ENCODE measurements at regions not wholly inside any gene's neighbourhood (a gene's known extent, or its start where the extent isn't known, plus 50 kb on each side); places are given as distances from the start of the nearest gene placed in this dataset.

DNA sequence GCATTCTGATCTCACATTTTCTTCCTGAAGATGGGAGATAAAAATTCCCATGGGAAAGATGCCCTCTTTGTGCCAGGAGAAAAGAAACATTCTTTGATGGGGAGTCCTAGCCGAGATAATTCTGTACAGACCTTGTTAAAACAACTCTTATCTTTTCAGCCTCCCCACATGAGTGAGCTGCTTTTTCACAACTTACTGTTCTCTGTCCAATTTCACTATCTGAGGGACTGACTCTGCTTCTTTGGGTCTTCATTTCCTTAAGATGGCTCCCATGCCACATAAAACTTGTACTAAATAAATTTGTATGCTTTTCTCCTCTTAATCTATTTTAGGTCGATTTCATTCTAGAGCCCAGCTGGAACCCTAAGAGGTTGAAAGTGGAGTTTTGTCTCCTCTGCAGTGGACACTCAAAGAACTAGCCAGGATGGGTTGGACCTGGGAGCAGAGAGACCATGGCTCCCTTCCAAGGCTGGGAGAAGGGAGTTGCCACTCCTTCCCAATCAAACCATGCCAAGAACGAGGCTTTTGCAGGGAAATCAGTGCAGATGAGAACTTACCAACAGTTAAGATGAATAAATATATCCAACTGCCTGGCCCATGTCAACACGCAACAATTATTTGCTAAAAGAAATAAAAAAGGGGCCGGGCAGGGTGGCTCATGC, 285.8 kb upstream of the SULF2 start:
- TF ChIP-seq EP300 (IDR thresholded peaks at IDR 0.05), result no peak
- TF ChIP-seq POLR2A (IDR thresholded peaks at IDR 0.05; ENCODE audit: low read depth), result no peak
- TF ChIP-seq POLR2AphosphoS5 (IDR thresholded peaks at IDR 0.05), result no peak
- no peak for TF ChIP-seq CTCF (IDR thresholded peaks at IDR 0.05)
- no peak for DNase-seq (ENCODE audit: extremely low spot score)
- intact Hi-C loops (cut with DNase I), result no loop called here
- Histone ChIP-seq H3K4me3 (no peak overlapping the region), H3K36me3 (no peaks in the 10 kb centered on the region), H3K27ac (replicated peaks in 1 of 4) (no peak overlapping the region), H3K27me3 (no peaks in the 10 kb centered on the region), H3K4me1 (no peaks in the 10 kb centered on the region), H3K9me3 (no peaks in the 10 kb centered on the region)
- 82% methylated on average over 5 of the region's 5 CpGs for WGBS

DNA sequence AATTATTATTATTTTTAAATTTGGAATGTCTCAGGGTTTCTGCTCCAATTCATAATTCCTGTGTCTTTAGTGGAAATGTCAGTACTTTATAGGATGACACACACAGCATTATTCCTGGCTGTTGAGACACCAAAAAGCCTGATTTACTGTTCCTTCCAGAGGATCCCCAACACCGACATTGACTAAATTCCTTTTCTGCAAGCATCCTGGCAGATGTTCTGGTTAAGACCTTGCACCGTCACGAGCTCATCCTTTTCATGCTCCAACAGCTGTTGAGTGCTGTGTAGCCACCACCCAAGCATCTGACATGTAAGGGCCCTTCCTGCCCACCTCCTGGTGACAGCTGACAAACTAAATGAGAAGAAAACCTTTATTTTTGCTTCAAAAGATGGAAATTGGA, 284.3 kb upstream of the SULF2 start:
- no peak for TF ChIP-seq POLR2A (IDR thresholded peaks at IDR 0.05; ENCODE audit: low read depth)
- no peak for TF ChIP-seq CTCF (IDR thresholded peaks at IDR 0.05)
- no peak for TF ChIP-seq POLR2AphosphoS5 (IDR thresholded peaks at IDR 0.05)
- TF ChIP-seq EP300 (IDR thresholded peaks at IDR 0.05), result no peak
- H3K9me3 ChIP-seq, result no peaks in the 10 kb centered on the region
- H3K4me3 ChIP-seq, result no peak overlapping the region
- H3K4me1 ChIP-seq, result peaks cover 0 to 6% (median under 1%) of the 10 kb centered on the region in 4 donors
- intact Hi-C loops (cut with DNase I), result no loop called here
- no peaks in the 10 kb centered on the region for H3K27me3 ChIP-seq
- no peak for DNase-seq (ENCODE audit: extremely low spot score)
- H3K27ac ChIP-seq (replicated peaks in 1 of 4), result no peak overlapping the region
- H3K36me3 ChIP-seq, result no peaks in the 10 kb centered on the region
- WGBS, result 83% methylated on average over 3 of the region's 3 CpGs

- no peak overlapping the region for H3K4me3 ChIP-seq
- no peaks in the 10 kb centered on the region for H3K36me3 ChIP-seq
- 100% methylated on average over 3 of the region's 3 CpGs for WGBS
- no peak for DNase-seq (ENCODE audit: extremely low spot score)
- H3K27me3 ChIP-seq, result no peaks in the 10 kb centered on the region
- intact Hi-C loops (cut with DNase I), result no loop called here
- H3K4me1 ChIP-seq, result peaks cover 0 to 23% (median 7%) of the 10 kb centered on the region in 4 donors
- no peaks in the 10 kb centered on the region for H3K9me3 ChIP-seq
- no peak for TF ChIP-seq POLR2A (IDR thresholded peaks at IDR 0.05; ENCODE audit: low read depth)
- no peak for TF ChIP-seq POLR2AphosphoS5 (IDR thresholded peaks at IDR 0.05)
- no peak for TF ChIP-seq EP300 (IDR thresholded peaks at IDR 0.05)
- TF ChIP-seq CTCF (IDR thresholded peaks at IDR 0.05), result no peak
- H3K27ac ChIP-seq (replicated peaks in 1 of 4), result no peak overlapping the region
These were observed 281.6 kb upstream of the SULF2 start for GRCh38 chr20:48066851-48067250.

- Histone ChIP-seq H3K4me3 (no peak overlapping the region), H3K9me3 (no peaks in the 10 kb centered on the region), H3K4me1 (peaks cover 0 to 23% (median 7%) of the 10 kb centered on the region in 4 donors), H3K27ac (replicated peaks in 1 of 4) (no peak overlapping the region), H3K27me3 (no peaks in the 10 kb centered on the region), H3K36me3 (no peaks in the 10 kb centered on the region)
- TF ChIP-seq POLR2AphosphoS5 (IDR thresholded peaks at IDR 0.05), result no peak
- TF ChIP-seq POLR2A (IDR thresholded peaks at IDR 0.05; ENCODE audit: low read depth), result no peak
- no peak for TF ChIP-seq CTCF (IDR thresholded peaks at IDR 0.05)
- no peak for TF ChIP-seq EP300 (IDR thresholded peaks at IDR 0.05)
- intact Hi-C loops (cut with DNase I), result no loop called here
- WGBS, result 93% methylated on average over 13 of the region's 13 CpGs
- DNase-seq (ENCODE audit: extremely low spot score), result no peak
These were observed 281.0 kb upstream of the SULF2 start for GRCh38 chr20:48066246-48066645.

- 85% methylated on average over 1 of the region's 1 CpG for WGBS
- no peak for TF ChIP-seq CTCF (IDR thresholded peaks at IDR 0.05)
- no peak for TF ChIP-seq EP300 (IDR thresholded peaks at IDR 0.05)
These were observed 280.6 kb upstream of the SULF2 start for GRCh38 chr20:48065833-48066232.

More at GRCh38 chr20:48065833-48066232, 280.6 kb upstream of the SULF2 start:
- Histone ChIP-seq H3K36me3 (no peaks in the 10 kb centered on the region), H3K27ac (replicated peaks in 1 of 4) (no peak overlapping the region), H3K9me3 (no peaks in the 10 kb centered on the region), H3K4me3 (no peak overlapping the region), H3K4me1 (peaks cover 0 to 23% (median 7%) of the 10 kb centered on the region in 4 donors), H3K27me3 (no peaks in the 10 kb centered on the region)
- intact Hi-C loops (cut with DNase I), result no loop called here
- no peak for DNase-seq (ENCODE audit: extremely low spot score)
